Tibial artery (tissue), 4 donors: ENCODE measurements at regions not wholly inside any gene's neighbourhood (a gene's known extent, or its start where the extent isn't known, plus 50 kb on each side); places are given as distances from the start of the nearest gene placed in this dataset.

ENCODE experiments used
- DNase-seq, 2 donors: peaks; one replicate each; pipeline ENCODE4 v3.0.0-alpha.2; 2019
- H3K27ac ChIP-seq, 2 donors: fragments of 200-600 bp; sonication (generic) in 1 of 2; 1 replicate in 1 of 2; 2 replicates in 1 of 2; pipeline ENCODE4 v1.5.1; 2018 to 2019; ENCODE audit warnings: mild to moderate bottlenecking in 1 of 2
- H3K27me3 ChIP-seq, 2 donors: fragments of 200-600 bp; sonication (generic) in 1 of 2; one replicate each; pipeline versions ENCODE4 v1.5.1 to v1.6.0; 2016 to 2019
- H3K36me3 ChIP-seq, 3 donors: fragments of 200-600 bp; sonication (generic) in 2 of 3; one replicate each; pipeline ENCODE4 v1.5.1; 2016 to 2019; ENCODE audit warnings: mild to moderate bottlenecking in 2 of 3
- H3K4me1 ChIP-seq, 4 donors: fragments of 200-600 bp; sonication (generic) in 2 of 4; 1 replicate in 3 of 4; 2 replicates in 1 of 4; pipeline ENCODE4 v1.5.1; 2016 to 2019
- H3K4me3 ChIP-seq, 2 donors: fragments of 200-600 bp; sonication (generic) in 1 of 2; 1 replicate in 1 of 2; 2 replicates in 1 of 2; pipeline ENCODE4 v1.5.1; 2018 to 2019; ENCODE audit warnings: mild to moderate bottlenecking in 2 of 2
- H3K9me3 ChIP-seq, 3 donors: fragments of 200-600 bp; sonication (generic) in 1 of 3; one replicate each; pipeline ENCODE4 v1.5.1; 2016 to 2019
- intact Hi-C: fragments of 100-400 bp; cut with DNase I; formaldehyde crosslinking; loops from one replicate; pipeline ENCODE4 v1.15.0; 2023; ENCODE audit warnings: low total_unique reads
- TF ChIP-seq, protein P1 (sequence below), 2 experiments: fragments of 200-600 bp in 1 of 2; fragments of 450-650 bp in 1 of 2; IDR thresholded peaks; one replicate each; pipeline ENCODE4 v1.5.1; 2017 to 2019; ENCODE audit warnings: antibody characterized with exemption in 2 of 2, mild to moderate bottlenecking in 1 of 2, moderate library complexity in 1 of 2

GRCh38 chr10:55078121-55078520, 277.1 kb upstream of the PCDH15 start:
- TF ChIP-seq, protein P1, sequence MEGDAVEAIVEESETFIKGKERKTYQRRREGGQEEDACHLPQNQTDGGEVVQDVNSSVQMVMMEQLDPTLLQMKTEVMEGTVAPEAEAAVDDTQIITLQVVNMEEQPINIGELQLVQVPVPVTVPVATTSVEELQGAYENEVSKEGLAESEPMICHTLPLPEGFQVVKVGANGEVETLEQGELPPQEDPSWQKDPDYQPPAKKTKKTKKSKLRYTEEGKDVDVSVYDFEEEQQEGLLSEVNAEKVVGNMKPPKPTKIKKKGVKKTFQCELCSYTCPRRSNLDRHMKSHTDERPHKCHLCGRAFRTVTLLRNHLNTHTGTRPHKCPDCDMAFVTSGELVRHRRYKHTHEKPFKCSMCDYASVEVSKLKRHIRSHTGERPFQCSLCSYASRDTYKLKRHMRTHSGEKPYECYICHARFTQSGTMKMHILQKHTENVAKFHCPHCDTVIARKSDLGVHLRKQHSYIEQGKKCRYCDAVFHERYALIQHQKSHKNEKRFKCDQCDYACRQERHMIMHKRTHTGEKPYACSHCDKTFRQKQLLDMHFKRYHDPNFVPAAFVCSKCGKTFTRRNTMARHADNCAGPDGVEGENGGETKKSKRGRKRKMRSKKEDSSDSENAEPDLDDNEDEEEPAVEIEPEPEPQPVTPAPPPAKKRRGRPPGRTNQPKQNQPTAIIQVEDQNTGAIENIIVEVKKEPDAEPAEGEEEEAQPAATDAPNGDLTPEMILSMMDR (IDR thresholded peaks at IDR 0.05) = no peak
- H3K27me3 ChIP-seq = no peaks in the 10 kb centered on the region
- no peaks in the 10 kb centered on the region for H3K36me3 ChIP-seq
- intact Hi-C loops = no loop called here
- H3K27ac ChIP-seq = no peak overlapping the region
- DNase-seq = no peak
- H3K9me3 ChIP-seq = no peaks in the 10 kb centered on the region
- no peaks in the 10 kb centered on the region for H3K4me1 ChIP-seq
- H3K4me3 ChIP-seq = no peak overlapping the region

DNA sequence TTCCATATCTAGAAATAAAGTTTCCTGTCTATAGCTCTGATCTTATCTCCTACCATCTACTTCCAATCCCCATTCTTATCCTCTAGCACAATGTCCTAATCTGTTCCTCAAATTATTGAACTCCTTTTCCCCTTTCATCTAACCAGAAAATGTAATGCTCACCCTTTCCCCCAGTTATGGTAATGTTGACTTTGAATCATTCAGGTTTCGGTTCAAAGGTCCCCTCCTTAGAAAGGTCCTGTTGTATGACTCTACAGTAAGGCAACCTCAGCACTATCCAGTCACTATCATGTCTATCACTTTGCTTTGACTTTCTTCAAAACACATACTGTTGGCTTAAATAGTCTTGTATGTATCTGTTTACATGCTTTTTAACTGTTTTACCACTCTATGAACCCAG, 264.2 kb upstream of the PCDH15 start:
- intact Hi-C loops = no loop called here
- no peaks in the 10 kb centered on the region for H3K4me1 ChIP-seq
- no peak for DNase-seq
- H3K27me3 ChIP-seq = no peaks in the 10 kb centered on the region
- H3K36me3 ChIP-seq = no peaks in the 10 kb centered on the region
- TF ChIP-seq, protein P1 (IDR thresholded peaks at IDR 0.05) = no peak
- no peak overlapping the region for H3K4me3 ChIP-seq
- no peak overlapping the region for H3K27ac ChIP-seq
- no peaks in the 10 kb centered on the region for H3K9me3 ChIP-seq

- TF ChIP-seq, protein P1 (IDR thresholded peaks at IDR 0.05) = no peak
- H3K4me3 ChIP-seq = no peak overlapping the region
- no peaks in the 10 kb centered on the region for H3K9me3 ChIP-seq
- no peak for DNase-seq
- no peak overlapping the region for H3K27ac ChIP-seq
- no peaks in the 10 kb centered on the region for H3K36me3 ChIP-seq
- H3K4me1 ChIP-seq = no peaks in the 10 kb centered on the region
- intact Hi-C loops = no loop called here
- no peaks in the 10 kb centered on the region for H3K27me3 ChIP-seq
Measured at GRCh38 chr10:55063811-55064210, 262.8 kb upstream of the PCDH15 start.

DNA sequence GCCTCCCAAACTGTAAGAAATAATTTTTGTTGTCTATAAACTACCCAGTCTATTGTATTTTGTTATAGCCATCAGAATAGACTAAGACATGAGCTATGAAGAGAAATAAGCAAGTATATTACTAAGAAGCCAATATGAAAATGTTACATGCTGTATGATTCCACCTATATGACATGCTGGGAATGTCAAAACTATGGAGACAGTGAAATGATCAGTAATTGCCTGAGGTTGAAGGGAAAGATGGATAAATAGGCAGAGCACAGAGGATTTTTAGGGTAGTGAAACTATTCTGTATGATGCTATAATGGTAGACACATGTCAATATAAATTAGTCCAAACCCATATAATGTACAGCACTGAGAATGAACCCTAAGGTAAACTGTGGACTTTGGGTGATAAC, 261.3 kb upstream of the PCDH15 start:
- Histone ChIP-seq H3K4me1 (no peaks in the 10 kb centered on the region), H3K27me3 (no peaks in the 10 kb centered on the region), H3K4me3 (no peak overlapping the region), H3K27ac (no peak overlapping the region), H3K9me3 (no peaks in the 10 kb centered on the region), H3K36me3 (no peaks in the 10 kb centered on the region)
- intact Hi-C loops = no loop called here
- no peak for DNase-seq
- TF ChIP-seq, protein P1 (IDR thresholded peaks at IDR 0.05) = no peak

DNA sequence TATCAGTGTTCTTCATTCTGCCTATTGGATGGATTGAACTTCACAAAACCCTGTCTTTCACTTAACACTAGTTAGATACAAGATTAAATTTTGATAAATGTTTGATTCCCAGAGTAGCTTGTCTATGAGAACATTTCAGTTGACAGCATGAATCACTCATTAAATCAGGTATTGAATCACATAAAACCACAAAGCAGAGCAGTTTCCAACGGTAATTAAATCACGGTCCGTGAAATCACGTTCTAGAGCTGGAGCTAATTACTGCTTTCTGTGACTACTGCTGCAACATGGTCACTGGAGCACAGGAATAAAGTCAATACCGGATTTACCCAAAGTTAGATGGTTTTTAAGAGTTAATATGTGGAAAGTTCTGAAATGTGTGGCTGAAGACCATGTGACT, 257.8 kb upstream of the PCDH15 start:
- H3K36me3 ChIP-seq = no peaks in the 10 kb centered on the region
- no peaks in the 10 kb centered on the region for H3K9me3 ChIP-seq
- TF ChIP-seq, protein P1 (IDR thresholded peaks at IDR 0.05) = no peak
- H3K27ac ChIP-seq = no peak overlapping the region
- H3K4me1 ChIP-seq = no peaks in the 10 kb centered on the region
- no peaks in the 10 kb centered on the region for H3K27me3 ChIP-seq
- intact Hi-C loops = no loop called here
- DNase-seq = no peak
- H3K4me3 ChIP-seq = no peak overlapping the region

GRCh38 chr10:55051515-55051914, 250.5 kb upstream of the PCDH15 start:
- H3K27me3 ChIP-seq = no peaks in the 10 kb centered on the region
- TF ChIP-seq, protein P1 (IDR thresholded peaks at IDR 0.05) = no peak
- H3K4me3 ChIP-seq = no peak overlapping the region
- no peaks in the 10 kb centered on the region for H3K9me3 ChIP-seq
- H3K36me3 ChIP-seq = no peaks in the 10 kb centered on the region
- DNase-seq = no peak
- H3K4me1 ChIP-seq = no peaks in the 10 kb centered on the region
- intact Hi-C loops = no loop called here
- no peak overlapping the region for H3K27ac ChIP-seq
